ENCODE measurements at regions not wholly inside any gene's neighbourhood (a gene's known extent, or its start where the extent isn't known, plus 50 kb on each side); places are given as distances from the start of the nearest gene placed in this dataset.

DNA sequence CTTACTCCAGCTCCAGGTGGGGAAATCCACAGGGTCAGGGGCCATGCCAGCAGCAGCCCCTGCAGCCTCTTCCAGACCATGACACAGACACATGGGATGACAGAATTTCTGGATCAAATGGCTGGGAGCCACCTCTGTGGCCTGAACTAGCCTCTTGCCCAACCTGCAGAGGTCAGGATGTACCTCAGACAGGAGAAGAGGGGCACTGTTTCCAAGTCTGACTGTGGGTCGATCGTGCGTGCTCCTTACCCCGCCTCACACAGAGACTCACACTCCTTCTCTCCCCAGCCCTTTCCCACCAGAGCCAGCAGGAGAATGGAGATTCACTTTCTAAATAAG lies 131.9 kb downstream of the FAM43A start (continued):
- TF ChIP-seq, protein P1, sequence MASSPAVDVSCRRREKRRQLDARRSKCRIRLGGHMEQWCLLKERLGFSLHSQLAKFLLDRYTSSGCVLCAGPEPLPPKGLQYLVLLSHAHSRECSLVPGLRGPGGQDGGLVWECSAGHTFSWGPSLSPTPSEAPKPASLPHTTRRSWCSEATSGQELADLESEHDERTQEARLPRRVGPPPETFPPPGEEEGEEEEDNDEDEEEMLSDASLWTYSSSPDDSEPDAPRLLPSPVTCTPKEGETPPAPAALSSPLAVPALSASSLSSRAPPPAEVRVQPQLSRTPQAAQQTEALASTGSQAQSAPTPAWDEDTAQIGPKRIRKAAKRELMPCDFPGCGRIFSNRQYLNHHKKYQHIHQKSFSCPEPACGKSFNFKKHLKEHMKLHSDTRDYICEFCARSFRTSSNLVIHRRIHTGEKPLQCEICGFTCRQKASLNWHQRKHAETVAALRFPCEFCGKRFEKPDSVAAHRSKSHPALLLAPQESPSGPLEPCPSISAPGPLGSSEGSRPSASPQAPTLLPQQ (tag by site-specific recombination; IDR thresholded peaks at IDR 0.05), result no peak

GRCh38 chr3:194817936-194818335 lies 132.3 kb downstream of the FAM43A start:
- Histone ChIP-seq H3K27ac (ENCODE audit: extremely low read depth, low read depth, low read length) (no peak overlapping the region), H3K4me3 (ENCODE audit: low read depth, low read length) (no peak overlapping the region), H3K36me3 (ENCODE audit: control insufficient read depth in 2 of 2, insufficient read depth in 1 of 2, low read length in 2 of 2) (no peaks in the 10 kb centered on the region), H3K9me3 (ENCODE audit: control insufficient read depth, insufficient read depth, low read depth, low read length) (no peaks in the 10 kb centered on the region), H3K4me1 (ENCODE audit: control insufficient read depth, insufficient read depth, low read length) (no peaks in the 10 kb centered on the region)
- no peak for TF ChIP-seq ZNF132 (tag by site-specific recombination; IDR thresholded peaks at IDR 0.05; ENCODE audit: borderline replicate concordance)
- TF ChIP-seq PRDM1 (tag by site-specific recombination; IDR thresholded peaks at IDR 0.05), result peak; percentile 5; the same call in 1 of the 2 replicates
- no peak for TF ChIP-seq ZNF623 (tag by site-specific recombination; IDR thresholded peaks at IDR 0.05)
- no peak for TF ChIP-seq ZNF37A (tag by site-specific recombination; IDR thresholded peaks at IDR 0.05)
- POLR2A ChIA-PET, result no interaction called here
- CTCF ChIA-PET, result no interaction called here

DNA sequence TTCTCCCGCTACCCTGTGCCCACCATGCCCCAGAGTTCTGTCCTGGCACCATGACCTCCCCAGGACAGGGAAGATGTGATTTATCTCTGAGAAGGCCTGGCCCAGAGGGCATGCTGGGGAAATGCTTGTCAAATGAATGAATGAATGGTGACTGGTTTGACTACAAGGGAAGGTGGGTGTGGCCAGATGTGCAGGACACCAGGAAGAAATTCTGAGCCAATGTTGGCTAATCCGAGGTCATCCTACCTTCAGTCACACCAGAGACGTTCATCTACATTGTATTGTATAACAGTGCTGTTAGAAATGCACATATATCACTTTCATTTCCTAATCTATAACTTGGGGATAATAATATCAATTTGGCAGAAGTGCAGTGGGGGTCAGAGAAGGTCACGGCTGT lies 138.4 kb downstream of the FAM43A start:
- Histone ChIP-seq H3K36me3 (ENCODE audit: control insufficient read depth in 2 of 2, insufficient read depth in 1 of 2, low read length in 2 of 2) (no peaks in the 10 kb centered on the region), H3K9me3 (ENCODE audit: control insufficient read depth, insufficient read depth, low read depth, low read length) (no peaks in the 10 kb centered on the region), H3K27ac (ENCODE audit: extremely low read depth, low read depth, low read length) (no peak overlapping the region), H3K4me3 (ENCODE audit: low read depth, low read length) (no peak overlapping the region), H3K4me1 (ENCODE audit: control insufficient read depth, insufficient read depth, low read length) (no peaks in the 10 kb centered on the region)
- POLR2A ChIA-PET, result no interaction called here
- CTCF ChIA-PET, result no interaction called here
- no peak for TF ChIP-seq ZNF292 (tag by site-specific recombination; IDR thresholded peaks at IDR 0.05; ENCODE audit: borderline replicate concordance, low read depth)
- TF ChIP-seq ZNF394 (tag by site-specific recombination; IDR thresholded peaks at IDR 0.05; ENCODE audit: borderline replicate concordance), result no peak
- TF ChIP-seq ZNF426 (tag by site-specific recombination; IDR thresholded peaks at IDR 0.05), result no peak
- no peak for TF ChIP-seq ZFP3 (tag by site-specific recombination; IDR thresholded peaks at IDR 0.05; ENCODE audit: low read depth)
- TF ChIP-seq ZSCAN16 (tag by site-specific recombination; IDR thresholded peaks at IDR 0.05), result no peak
- TF ChIP-seq ZNF501 (tag by site-specific recombination; IDR thresholded peaks at IDR 0.05), result no peak
- TF ChIP-seq ZNF776 (tag by site-specific recombination; IDR thresholded peaks at IDR 0.05; ENCODE audit: borderline replicate concordance), result no peak
- no peak for TF ChIP-seq ZSCAN18 (tag by site-specific recombination; IDR thresholded peaks at IDR 0.05)
- TF ChIP-seq ZNF521 (tag by site-specific recombination; IDR thresholded peaks at IDR 0.05), result no peak
- TF ChIP-seq ZNF169 (tag by site-specific recombination; IDR thresholded peaks at IDR 0.05), result no peak
- TF ChIP-seq ZBTB26 (tag by site-specific recombination; optimal IDR thresholded peaks at IDR 0.05), result no peak
- TF ChIP-seq ZNF626 (tag by site-specific recombination; IDR thresholded peaks at IDR 0.05), result no peak
- no peak for TF ChIP-seq ZNF785 (tag by site-specific recombination; IDR thresholded peaks at IDR 0.05)
- TF ChIP-seq GFI1B (tag by site-specific recombination; IDR thresholded peaks at IDR 0.05), result no peak
- TF ChIP-seq, protein P2, sequence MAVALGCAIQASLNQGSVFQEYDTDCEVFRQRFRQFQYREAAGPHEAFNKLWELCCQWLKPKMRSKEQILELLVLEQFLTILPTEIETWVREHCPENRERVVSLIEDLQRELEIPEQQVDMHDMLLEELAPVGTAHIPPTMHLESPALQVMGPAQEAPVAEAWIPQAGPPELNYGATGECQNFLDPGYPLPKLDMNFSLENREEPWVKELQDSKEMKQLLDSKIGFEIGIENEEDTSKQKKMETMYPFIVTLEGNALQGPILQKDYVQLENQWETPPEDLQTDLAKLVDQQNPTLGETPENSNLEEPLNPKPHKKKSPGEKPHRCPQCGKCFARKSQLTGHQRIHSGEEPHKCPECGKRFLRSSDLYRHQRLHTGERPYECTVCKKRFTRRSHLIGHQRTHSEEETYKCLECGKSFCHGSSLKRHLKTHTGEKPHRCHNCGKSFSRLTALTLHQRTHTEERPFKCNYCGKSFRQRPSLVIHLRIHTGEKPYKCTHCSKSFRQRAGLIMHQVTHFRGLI (tag by site-specific recombination; IDR thresholded peaks at IDR 0.05), result no peak
- no peak for TF ChIP-seq ZNF664 (tag by site-specific recombination; IDR thresholded peaks at IDR 0.05)
- no peak for TF ChIP-seq HOXD13 (CRISPR knock-in tag; IDR thresholded peaks at IDR 0.05; ENCODE audit: borderline replicate concordance)
